ENCODE measurements at regions not wholly inside any gene's neighbourhood (a gene's known extent, or its start where the extent isn't known, plus 50 kb on each side); places are given as distances from the start of the nearest gene placed in this dataset.

- DNase-seq = no peak
Measured at GRCh38 chr5:116654925-116655324, 80.3 kb upstream of the SEMA6A start.

- no peak for DNase-seq
Measured at GRCh38 chr5:116652903-116653302, 78.3 kb upstream of the SEMA6A start.

GRCh38 chr5:116652196-116652729 is 77.6 kb upstream of the SEMA6A start:
- peak; percentile 2 to 26 for DNase-seq

GRCh38 chr5:116651653-116652052 is 77.0 kb upstream of the SEMA6A start:
- DNase-seq = no peak

- no peak for DNase-seq
Measured at GRCh38 chr5:116650964-116651363, 76.3 kb upstream of the SEMA6A start.

GRCh38 chr5:116650544-116650943 is 75.9 kb upstream of the SEMA6A start:
- no peak for DNase-seq

- no peak for DNase-seq
Measured at GRCh38 chr5:116646611-116647289, 72.1 kb upstream of the SEMA6A start.

- DNase-seq = no peak
Measured at GRCh38 chr5:116645627-116646026, 71.0 kb upstream of the SEMA6A start.

GRCh38 chr5:116640236-116640635 is 65.6 kb upstream of the SEMA6A start:
- DNase-seq = no peak

- no peak for DNase-seq
Measured at GRCh38 chr5:116637149-116637740, 62.6 kb upstream of the SEMA6A start.

- DNase-seq = no peak
Measured at GRCh38 chr5:116632890-116633289, 58.3 kb upstream of the SEMA6A start.

- DNase-seq = no peak
Measured at GRCh38 chr5:116631147-116631546, 56.5 kb upstream of the SEMA6A start.

- DNase-seq = peak in 1 of 2 experiments; percentile 7
Measured at GRCh38 chr5:116629168-116629567, 54.5 kb upstream of the SEMA6A start.

- DNase-seq = no peak
Measured at GRCh38 chr5:116626945-116627679, 52.5 kb upstream of the SEMA6A start.

GRCh38 chr5:116626272-116626723 is 51.7 kb upstream of the SEMA6A start:
- peak; percentile 36 to 45 for DNase-seq
